GM12878 (cell line): ENCODE measurements at regions not wholly inside any gene's neighbourhood (a gene's known extent, or its start where the extent isn't known, plus 50 kb on each side); places are given as distances from the start of the nearest gene placed in this dataset.

ENCODE experiments used
- ATAC-seq: fragments of 200-7000 bp; cut with Tn5 transposase; 3 replicates; pipeline ENCODE4 v1.9.1; 2020; ENCODE audit warnings: mild to moderate bottlenecking, moderate library complexity
- BruUV-seq: library from RNA; stranded (reverse); fragments of 400-500 nt; replicated peaks from 2 replicates; lab custom pipeline; 2021; lab: Mats Ljungman, UMichigan
- CTCF ChIA-PET: fragments of 300-600 bp; sonication (Branson Sonifier 250); formaldehyde crosslinking; extraction: SDS; loops from one replicate; lab custom pipeline; 2021; ENCODE audit warnings: inconsistent platforms; lab: Yijun Ruan, JAX
- POLR2A ChIA-PET: fragments of 350-600 bp; formaldehyde crosslinking; extraction: SDS; loops from one replicate; lab custom pipeline; 2021; ENCODE audit warnings: inconsistent platforms; lab: Charles Lee
- RAD21 ChIA-PET: fragments of 300-600 bp; sonication (Branson Sonifier 250); formaldehyde crosslinking; loops from one replicate; lab custom pipeline; 2023; ENCODE audit warnings: antibody characterized with exemption; ENCODE audit not compliant: unreplicated experiment; lab: Charles Lee
- SMC1A ChIA-PET: fragments of 300-600 bp; sonication (Branson Sonifier 250); formaldehyde crosslinking; loops from one replicate; lab custom pipeline; 2023; ENCODE audit not compliant: unreplicated experiment, uncharacterized antibody; lab: Charles Lee
- DNase-seq: peaks from one replicate; pipeline ENCODE4 v3.0.0-alpha.2; 2011; ENCODE audit warnings: low read depth, low spot score
- FAIRE-seq: peaks from 3 replicates; lab custom pipeline; 2011; peaks lifted over from hg19 to GRCh38; lab: Jason Lieb, UNC
- H2AFZ ChIP-seq: 2 replicates; pipeline ENCODE4 v1.6.0; 2011; ENCODE audit warnings: low read depth, low read length, control low read depth; ENCODE audit not compliant: control insufficient read depth
- H3K27ac ChIP-seq: 2 replicates; pipeline ENCODE4 v1.5.1; 2011; ENCODE audit warnings: control low read depth; ENCODE audit not compliant: control insufficient read depth, insufficient read depth
- H3K27me3 ChIP-seq, 2 experiments: replicated peaks in 1 of 2; 2 replicates each; pipeline versions ENCODE4 v1.6.0 to v1.6.1; 2011; ENCODE audit warnings: low read length in 1 of 2; ENCODE audit not compliant: control insufficient read depth in 2 of 2, insufficient read depth in 2 of 2
- H3K36me3 ChIP-seq, 2 experiments: 2 replicates each; pipeline ENCODE4 v1.5.1; 2011; ENCODE audit warnings: low read length in 1 of 2; ENCODE audit not compliant: control insufficient read depth in 2 of 2, insufficient read depth in 2 of 2
- H3K4me1 ChIP-seq: 2 replicates; pipeline ENCODE4 v1.6.1; 2011; ENCODE audit warnings: mild to moderate bottlenecking, low read length, moderate library complexity, mixed read lengths; ENCODE audit not compliant: control insufficient read depth, insufficient read depth
- H3K4me2 ChIP-seq: 2 replicates; pipeline ENCODE4 v1.6.0; 2011; ENCODE audit warnings: control low read depth; ENCODE audit not compliant: control insufficient read depth, insufficient read depth
- H3K4me3 ChIP-seq: fragments of 200-600 bp; sonication (generic); 2 replicates; pipeline ENCODE4 v1.5.1; 2016
- H3K79me2 ChIP-seq: 2 replicates; pipeline ENCODE4 v1.6.0; 2011; ENCODE audit warnings: low read length; ENCODE audit not compliant: control insufficient read depth, insufficient read depth
- H3K9ac ChIP-seq: 2 replicates; pipeline ENCODE4 v1.8.0; 2011; ENCODE audit warnings: low read length, control low read depth, mixed read lengths; ENCODE audit not compliant: control insufficient read depth, insufficient read depth
- H3K9me3 ChIP-seq: replicated peaks from 3 replicates; pipeline ENCODE4 v1.5.1; 2011; ENCODE audit warnings: mild to moderate bottlenecking, low read length; ENCODE audit not compliant: control insufficient read depth, insufficient read depth
- H4K20me1 ChIP-seq: 2 replicates; pipeline ENCODE4 v1.6.0; 2011; ENCODE audit not compliant: control insufficient read depth, insufficient read depth
- E4F1 ChIP-seq: fragments of 450-650 bp; IDR thresholded peaks from 2 replicates; pipeline ENCODE4 v1.6.1; 2018; ENCODE audit warnings: borderline replicate concordance, mild to moderate bottlenecking; ENCODE audit not compliant: partially characterized antibody
- SIN3A ChIP-seq: IDR thresholded peaks from 2 replicates; pipeline ENCODE4 v1.6.1; 2012; ENCODE audit warnings: low read depth, low read length, improper control_type of control experiment
- SPI1 ChIP-seq: IDR thresholded peaks from 2 replicates; pipeline ENCODE4 v1.6.1; 2011; ENCODE audit warnings: low read depth, mild to moderate bottlenecking, low read length, moderate library complexity, borderline replicate concordance; ENCODE audit not compliant: insufficient read depth
- STAT3 ChIP-seq: IDR thresholded peaks from 2 replicates; pipeline ENCODE4 v1.6.1; 2011; ENCODE audit warnings: low read depth, low read length, improper control_type of control experiment
- TBL1XR1 ChIP-seq: IDR thresholded peaks from 2 replicates; pipeline ENCODE4 v1.6.1; 2012; ENCODE audit warnings: low read depth, low read length, improper control_type of control experiment
- ZBTB40 ChIP-seq: fragments of 450-650 bp; IDR thresholded peaks from 2 replicates; pipeline ENCODE4 v1.6.1; 2016; ENCODE audit warnings: mild to moderate bottlenecking, moderate library complexity, borderline replicate concordance
- WGBS: methylation state at CpG from one replicate; pipeline ENCODE4 v1.1.6; 2016; ENCODE audit warnings: low lambda C conversion rate; ENCODE audit not compliant: insufficient replicate concordance, insufficient coverage; ENCODE audit errors: missing lambda C conversion rate; 5-methylcytosine and 5-hydroxymethylcytosine counted together
- in situ Hi-C: fragments of 300-500 bp; cut with MboI; formaldehyde crosslinking; loops from 9 replicates; pipeline ENCODE4 v1.14.3; 2018; ENCODE audit warnings: mixed read lengths
- intact Hi-C: fragments of 100-400 bp; cut with micrococcal nuclease; formaldehyde crosslinking; loops from one replicate; pipeline ENCODE4 v1.14.2; 2022; ENCODE audit not compliant: unreplicated experiment

DNA sequence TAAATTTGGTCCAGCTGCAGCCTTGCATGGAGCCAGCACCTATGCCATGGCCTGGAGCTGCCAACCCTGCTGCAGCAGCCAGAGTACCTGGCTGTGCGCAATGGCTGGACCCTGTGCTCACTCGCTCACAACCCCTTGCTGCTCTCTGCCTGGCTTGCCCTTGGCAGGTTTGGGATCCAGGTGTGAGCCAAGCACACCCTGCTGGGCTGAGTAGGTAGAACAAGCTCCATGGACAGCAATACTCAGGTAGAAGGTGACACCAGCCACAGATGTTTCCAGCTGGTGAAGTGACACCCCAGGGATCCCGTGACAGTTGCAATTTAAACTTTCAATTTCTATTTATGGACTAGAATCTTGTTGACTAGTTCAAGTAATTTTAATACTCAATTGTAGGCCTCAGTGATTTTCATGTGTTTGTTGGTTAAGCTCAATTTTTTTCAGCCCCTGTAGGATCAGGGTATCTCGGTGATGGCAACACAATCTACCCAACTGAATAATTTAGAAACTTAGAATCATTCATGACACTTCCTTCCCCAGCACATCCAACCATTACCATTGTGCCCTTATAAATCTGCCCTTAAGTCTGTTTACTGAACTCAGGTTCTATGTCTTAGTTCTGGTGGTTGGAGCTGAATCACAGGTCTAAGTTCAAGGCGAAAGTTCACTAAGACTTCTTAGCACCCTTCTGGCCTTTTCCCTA, 480.0 kb downstream of the PMP22 start:
- no peak overlapping the region for H3K4me2 ChIP-seq
- in situ Hi-C loops: no loop called here
- TF ChIP-seq SPI1: no peak
- no peak for TF ChIP-seq SIN3A
- no peak for TF ChIP-seq E4F1
- TF ChIP-seq TBL1XR1: no peak
- TF ChIP-seq STAT3: no peak
- no peak for TF ChIP-seq ZBTB40
- no peaks in the 10 kb centered on the region; the same call in 2 of the 3 replicates for H3K9me3 ChIP-seq
- ChIA-PET CTCF (no interaction called here), RAD21 (no interaction called here), POLR2A (no interaction called here), SMC1A (no interaction called here)
- H3K4me3 ChIP-seq: no peak overlapping the region
- H3K27me3 ChIP-seq: no peaks in the 10 kb centered on the region
- no peaks in the 10 kb centered on the region for H3K4me1 ChIP-seq
- intact Hi-C loops: no loop called here
- WGBS: 18% methylated on average over 4 of the region's 5 CpGs
- FAIRE-seq (no peak), ATAC-seq (no peak), DNase-seq (no peak)
- H2AFZ ChIP-seq: no peak overlapping the region
- H3K27ac ChIP-seq: no peak overlapping the region
- H4K20me1 ChIP-seq: no peaks in the 10 kb centered on the region
- H3K9ac ChIP-seq: no peak overlapping the region
- no peaks in the 10 kb centered on the region for H3K79me2 ChIP-seq
- BruUV-seq: no TSS peak
- H3K36me3 ChIP-seq: no peaks in the 10 kb centered on the region
